ENCODE measurements at regions not wholly inside any gene's neighbourhood (a gene's known extent, or its start where the extent isn't known, plus 50 kb on each side); places are given as distances from the start of the nearest gene placed in this dataset.

DNA sequence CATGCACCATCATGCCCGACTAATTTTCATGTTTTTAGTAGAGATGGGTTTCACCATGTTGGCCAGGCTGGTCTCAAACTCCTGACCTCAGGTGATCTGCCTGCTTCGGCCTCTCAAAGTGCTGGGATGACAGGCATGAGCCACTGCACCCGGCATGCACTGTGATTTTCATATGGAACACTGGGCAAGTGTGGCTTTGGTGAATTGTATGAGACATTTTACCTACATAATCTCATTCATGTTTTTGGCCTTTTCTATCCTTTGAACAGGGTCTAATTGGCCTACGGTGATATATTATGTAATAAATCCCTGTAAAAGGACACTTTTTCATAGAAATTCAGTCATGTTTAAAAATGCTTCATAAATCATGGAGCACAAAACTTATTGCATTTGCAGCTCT lies 128.7 kb upstream of the SEMA6A start:
- no peak for DNase-seq

DNA sequence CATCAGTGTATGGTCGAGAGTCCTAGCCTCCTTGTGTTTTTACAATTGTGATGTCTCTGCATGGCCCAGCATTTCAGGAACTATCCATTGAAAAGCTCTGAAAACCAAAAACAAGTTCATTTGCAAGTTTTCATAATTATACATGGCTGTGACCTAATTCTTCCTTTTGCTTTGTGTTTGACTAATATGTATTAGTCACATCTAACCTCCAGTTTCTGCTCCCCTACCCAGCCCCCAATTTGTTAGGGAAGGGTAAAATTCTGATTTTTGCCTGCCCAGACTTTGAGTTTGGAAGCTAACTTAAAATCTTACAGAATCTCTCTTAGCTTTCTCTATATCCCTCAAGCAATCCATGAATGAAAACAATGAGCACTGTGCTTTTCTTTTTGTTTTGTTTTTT lies 128.2 kb upstream of the SEMA6A start:
- DNase-seq, result no peak

- no peak for DNase-seq
Observed at GRCh38 chr5:116699332-116699731, 124.7 kb upstream of the SEMA6A start.

DNA sequence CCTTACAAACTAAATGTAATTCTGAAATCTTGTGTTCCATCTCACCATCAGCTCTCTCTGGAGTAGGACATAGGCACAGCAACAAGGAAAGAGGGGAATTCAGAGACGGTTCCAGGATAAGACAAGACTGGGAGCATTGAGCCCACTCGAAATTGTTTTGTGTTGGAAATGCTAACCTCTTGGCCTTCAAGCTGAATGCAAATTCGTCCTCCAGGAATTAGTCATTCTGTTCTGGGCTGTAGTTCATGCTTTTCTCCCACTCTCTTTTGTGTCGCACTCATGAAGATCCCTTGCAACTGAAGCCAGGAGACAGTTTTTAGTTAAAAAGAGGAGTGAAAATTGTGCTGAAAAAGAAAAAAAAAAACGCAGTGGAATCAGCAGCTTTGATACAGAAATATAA lies 121.7 kb upstream of the SEMA6A start:
- DNase-seq, result no peak

DNA sequence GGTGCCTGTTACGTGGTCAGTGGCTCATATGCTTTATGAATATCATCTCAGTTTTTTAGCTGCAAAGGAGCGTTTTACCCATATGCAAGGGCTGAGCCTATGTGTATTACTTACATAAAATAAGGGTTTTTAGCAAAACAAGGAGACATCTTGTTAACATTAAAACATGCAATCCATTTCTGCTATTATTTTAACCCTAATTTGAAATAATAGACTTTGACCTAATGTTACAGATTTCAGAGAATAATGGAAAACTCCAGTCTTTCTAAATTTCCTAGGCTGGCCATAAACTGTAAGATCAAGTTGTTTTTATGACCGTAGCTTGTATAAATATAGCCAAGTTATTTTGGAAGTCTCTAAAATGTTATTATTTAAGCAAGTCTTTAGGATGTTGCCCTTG lies 121.1 kb upstream of the SEMA6A start:
- DNase-seq, result no peak

- no peak for DNase-seq
Observed at GRCh38 chr5:116686438-116686837, 111.8 kb upstream of the SEMA6A start.

- DNase-seq, result no peak
Observed at GRCh38 chr5:116685931-116686330, 111.3 kb upstream of the SEMA6A start.

GRCh38 chr5:116685069-116685468 lies 110.4 kb upstream of the SEMA6A start:
- no peak for DNase-seq

DNA sequence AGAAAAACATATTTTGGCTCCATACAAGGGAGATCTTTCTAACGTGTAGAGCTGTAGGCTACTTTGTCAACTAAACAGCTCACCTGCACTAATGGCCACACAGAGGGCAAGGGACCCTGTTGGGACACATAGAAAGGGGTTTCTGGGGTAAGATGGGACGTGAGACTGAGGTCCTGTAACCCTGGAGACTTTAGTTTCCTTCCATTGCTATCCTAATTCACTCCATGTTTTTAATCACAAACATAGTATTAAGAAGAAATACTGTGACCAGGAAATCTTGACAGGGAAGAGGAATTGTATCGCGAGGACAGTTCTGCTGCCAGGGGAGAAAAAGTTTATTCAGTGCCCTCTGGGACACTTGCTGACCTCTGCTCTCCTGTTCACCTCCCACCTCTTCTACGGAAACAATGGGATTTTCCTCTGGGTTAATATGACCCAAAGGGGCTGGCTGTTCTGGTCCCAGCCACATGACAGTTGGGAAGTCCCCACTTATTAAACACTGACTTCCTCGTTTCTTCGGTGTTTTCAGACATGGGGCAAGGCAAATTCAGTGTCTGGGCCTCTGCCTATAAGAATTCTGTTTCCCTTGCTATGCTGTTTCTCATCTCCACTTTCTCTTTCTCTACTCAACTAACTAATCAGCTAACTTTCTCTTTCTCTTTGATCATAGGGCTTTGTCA lies 106.9 kb upstream of the SEMA6A start:
- no peak for DNase-seq

DNA sequence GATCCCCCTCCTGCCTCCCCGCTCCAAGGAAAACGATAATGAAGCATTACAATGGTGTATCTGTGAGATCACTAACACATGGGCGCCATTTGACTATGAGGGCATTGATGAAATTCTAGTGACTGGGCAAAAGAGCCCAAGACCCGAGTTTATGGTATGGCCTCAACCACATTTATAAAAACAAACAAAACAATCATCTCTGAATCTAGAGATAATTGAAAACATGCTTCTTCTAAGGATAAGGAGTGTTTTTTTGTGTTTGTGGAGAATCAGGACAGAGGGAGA lies 100.9 kb upstream of the SEMA6A start:
- no peak for DNase-seq

GRCh38 chr5:116674881-116675625 lies 100.4 kb upstream of the SEMA6A start:
- DNase-seq, result no peak

GRCh38 chr5:116673453-116673852 lies 98.8 kb upstream of the SEMA6A start:
- no peak for DNase-seq

DNA sequence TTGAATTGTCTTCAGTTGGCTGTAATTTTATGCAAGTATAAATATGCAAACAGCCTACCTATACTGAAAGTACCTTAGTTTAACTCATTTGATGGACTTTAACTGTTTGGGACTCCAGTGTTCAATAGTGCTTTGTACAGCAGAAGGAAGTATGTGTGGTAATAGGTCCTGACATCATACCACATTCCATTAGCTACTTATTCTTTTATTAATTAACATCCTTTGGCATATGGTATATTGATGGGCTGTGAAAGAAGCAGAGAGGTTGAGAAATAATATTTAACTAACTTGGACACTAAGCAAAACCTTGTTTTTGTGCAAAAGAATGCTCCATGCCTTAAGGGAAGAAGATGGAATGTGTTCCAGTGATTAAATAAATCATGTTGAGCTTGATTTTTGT lies 97.6 kb upstream of the SEMA6A start:
- no peak for DNase-seq

- DNase-seq, result no peak
Observed at GRCh38 chr5:116671211-116671736, 96.7 kb upstream of the SEMA6A start.

DNA sequence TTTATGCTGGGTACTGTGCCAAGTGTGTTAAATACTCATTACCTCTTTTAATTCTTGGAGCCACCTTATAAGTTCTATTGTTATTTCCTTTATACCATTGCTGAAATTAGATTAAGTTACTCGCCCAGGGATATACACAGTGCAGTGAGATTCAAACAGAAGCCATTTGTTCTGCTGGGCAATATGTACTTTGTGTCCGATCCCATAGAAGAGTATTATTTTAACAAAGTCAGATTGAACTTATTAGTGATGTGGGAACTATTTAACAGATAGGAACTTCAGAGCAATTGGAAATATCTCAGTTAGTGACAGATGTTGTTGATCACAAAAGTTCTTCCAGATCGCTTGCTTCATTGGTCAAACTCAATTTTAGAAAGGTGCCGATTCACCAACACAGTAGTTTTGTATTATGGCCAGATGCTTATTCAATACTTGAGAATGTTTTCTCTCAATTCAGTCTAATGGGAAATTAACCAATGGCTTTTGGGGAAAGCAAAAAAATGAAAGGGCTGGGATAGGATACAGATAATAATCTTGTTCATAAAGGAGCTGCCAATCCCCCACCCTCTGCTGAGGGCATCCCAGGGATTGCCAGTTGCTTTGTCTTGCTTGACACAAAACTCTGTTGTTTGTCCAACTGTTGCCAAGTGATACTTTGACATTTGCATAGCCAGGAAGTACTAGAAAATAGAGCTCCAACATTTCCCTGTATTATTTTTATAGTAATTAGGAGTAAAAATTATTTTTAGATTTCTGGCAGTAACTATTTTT lies 94.8 kb upstream of the SEMA6A start:
- DNase-seq, result no peak

DNA sequence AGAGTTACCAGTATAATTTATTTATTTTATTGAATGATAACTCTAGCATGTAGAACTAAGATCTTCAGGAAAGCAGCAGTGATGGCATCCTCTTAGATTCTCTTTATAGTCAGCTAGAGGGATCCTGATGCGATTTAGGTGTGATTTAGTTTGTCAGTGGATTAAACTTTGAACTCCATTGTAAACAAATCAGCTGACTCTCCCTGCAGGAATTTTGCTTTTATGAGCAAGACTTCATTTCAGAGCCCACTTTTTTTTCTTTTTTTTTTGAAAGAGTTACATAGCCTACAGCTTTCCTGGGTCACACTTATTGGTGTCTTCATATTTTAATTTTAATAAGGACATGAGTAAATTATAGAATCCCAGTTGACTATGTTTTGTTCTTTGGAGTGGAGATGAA lies 93.8 kb upstream of the SEMA6A start:
- DNase-seq, result no peak

- no peak for DNase-seq
Observed at GRCh38 chr5:116666901-116667300, 92.3 kb upstream of the SEMA6A start.

GRCh38 chr5:116664988-116665387 lies 90.4 kb upstream of the SEMA6A start:
- DNase-seq, result no peak

GRCh38 chr5:116663081-116663480 lies 88.5 kb upstream of the SEMA6A start:
- no peak for DNase-seq

DNA sequence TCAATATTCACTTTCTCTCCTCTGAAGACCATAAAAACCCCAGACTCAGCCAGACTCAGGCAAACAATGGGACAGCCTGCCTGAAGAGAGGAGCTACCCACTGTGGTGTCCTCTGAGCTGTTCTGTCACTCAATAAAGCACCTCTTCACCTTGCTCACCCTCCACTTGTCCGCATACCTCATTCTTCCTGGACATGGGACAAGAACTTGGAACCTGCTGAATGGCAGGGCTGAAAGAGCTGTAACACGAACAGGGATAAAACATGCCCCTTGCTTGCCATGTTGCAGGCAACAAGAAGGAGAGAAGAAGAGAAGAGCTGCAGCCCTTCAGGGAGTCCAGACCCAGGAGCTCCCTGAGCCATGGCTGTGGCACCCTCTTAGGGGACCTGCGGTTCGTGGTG lies 86.8 kb upstream of the SEMA6A start:
- no peak for DNase-seq

DNA sequence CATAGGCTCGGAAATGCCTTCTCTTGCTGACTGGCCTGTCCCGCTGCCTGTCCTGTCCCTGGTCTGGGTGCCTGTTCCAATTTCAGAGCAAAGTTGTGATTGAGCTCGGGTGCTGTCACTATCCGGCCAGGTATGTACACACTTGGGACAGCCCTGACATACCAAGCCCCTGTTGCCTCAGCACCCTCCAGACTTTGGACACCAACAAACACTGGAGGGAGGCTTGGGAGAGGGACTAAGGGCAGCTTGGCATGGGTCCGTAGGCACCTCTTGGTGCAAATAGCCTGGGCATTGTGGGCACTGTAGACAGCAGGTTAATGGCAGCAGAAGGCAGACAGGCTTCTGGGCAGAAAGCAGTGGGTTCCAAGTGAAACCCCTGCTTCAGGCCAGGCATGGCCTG lies 86.3 kb upstream of the SEMA6A start:
- DNase-seq, result no peak

GRCh38 chr5:116658830-116659229 lies 84.2 kb upstream of the SEMA6A start:
- no peak for DNase-seq

DNA sequence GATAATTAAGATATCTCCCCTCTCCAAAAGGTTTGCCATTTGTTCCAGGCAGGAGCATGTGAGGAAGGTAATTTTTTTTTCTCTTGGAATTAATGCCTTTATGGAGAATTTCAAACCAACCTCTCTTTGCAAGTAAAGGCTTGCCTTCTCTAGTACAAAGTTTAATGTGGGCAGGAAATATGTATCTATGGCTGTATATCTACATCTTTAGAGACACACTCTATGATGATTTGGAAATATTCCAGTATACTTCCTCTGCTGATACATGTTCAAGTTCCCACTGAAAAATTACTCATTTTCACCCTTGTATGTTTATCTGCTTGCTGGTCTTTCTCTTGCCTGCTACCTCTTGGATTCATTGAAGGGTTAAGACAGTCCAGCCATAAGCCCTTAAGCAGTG lies 83.5 kb upstream of the SEMA6A start:
- no peak for DNase-seq

DNA sequence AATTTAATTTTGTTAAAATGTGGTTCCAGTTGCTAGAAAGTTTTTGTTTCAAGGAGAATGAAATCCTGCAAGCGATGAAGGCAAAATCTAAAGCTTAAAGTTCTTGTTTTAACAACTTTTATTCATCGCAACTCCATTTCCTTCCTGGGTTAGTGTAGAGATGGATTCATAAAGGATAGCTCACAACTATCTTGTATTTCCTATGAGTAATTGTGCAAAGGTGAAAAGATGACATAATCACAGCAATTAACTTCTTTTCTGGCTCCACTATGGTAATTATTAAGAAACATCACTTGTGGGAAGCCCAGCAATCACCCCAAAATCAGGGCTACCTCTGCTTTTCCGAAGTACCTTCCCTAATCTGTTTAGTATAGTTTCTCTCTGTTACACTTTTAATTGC lies 80.8 kb upstream of the SEMA6A start:
- no peak for DNase-seq

Measured in stimulated activated CD4-positive, alpha-beta T cell treated with anti-CD3 and anti-CD28 coated beads, Interleukin-4, amount 100 ng/mL, for 4 hours (primary cell).